OCI-LY1 (cell line): ENCODE measurements at regions not wholly inside any gene's neighbourhood (a gene's known extent, or its start where the extent isn't known, plus 50 kb on each side); places are given as distances from the start of the nearest gene placed in this dataset.

Source experiments
- CTCF ChIP-seq: fragments of 200-600 bp; sonication (generic), shearing (Covaris generic); IDR thresholded peaks from 2 replicates; pipeline ENCODE4 v1.5.1; 2017; ENCODE audit warnings: mild to moderate bottlenecking, antibody characterized with exemption, low read length, moderate library complexity, mixed read lengths
- EZH2 ChIP-seq: fragments of 200-600 bp; sonication (generic), shearing (Covaris generic); IDR thresholded peaks from 2 replicates; pipeline ENCODE4 v1.8.0; 2017; ENCODE audit warnings: borderline replicate concordance, mixed run types, mild to moderate bottlenecking, antibody characterized with exemption, low read length, moderate library complexity, mixed read lengths

GRCh38 chr18:27546991-27547390 is 361.9 kb upstream of the CHST9 start:
- no peak for TF ChIP-seq CTCF
- TF ChIP-seq EZH2, result no peak
